IgD-negative memory B cell (primary cell): ENCODE measurements at regions not wholly inside any gene's neighbourhood (a gene's known extent, or its start where the extent isn't known, plus 50 kb on each side); places are given as distances from the start of the nearest gene placed in this dataset.
"Not testable (repeated sequence)": the region's sequence is repeated elsewhere in the genome, so short reads cannot be mapped to it uniquely, and the experiment has no call there.

Experiments
- H3K27ac Mint-ChIP-seq, 3 donors: one replicate each; pipeline ENCODE4 v1.8.0; 2020 to 2022; ENCODE audit warnings: mild to moderate bottlenecking in 3 of 3, mixed read lengths in 3 of 3, moderate library complexity in 1 of 3
- H3K27me3 Mint-ChIP-seq: one replicate; pipeline ENCODE4 v1.8.0; 2021; ENCODE audit warnings: mixed read lengths
- H3K36me3 Mint-ChIP-seq: one replicate; pipeline ENCODE4 v1.8.0; 2020; ENCODE audit warnings: mild to moderate bottlenecking, mixed read lengths
- H3K4me1 Mint-ChIP-seq, 3 donors: one replicate each; pipeline ENCODE4 v1.8.0; 2020 to 2022; ENCODE audit warnings: mixed read lengths in 3 of 3, mild to moderate bottlenecking in 1 of 3
- H3K4me3 Mint-ChIP-seq, 4 donors: one replicate each; pipeline ENCODE4 v1.8.0; 2020 to 2022; ENCODE audit warnings: mild to moderate bottlenecking in 4 of 4, mixed read lengths in 4 of 4, moderate library complexity in 3 of 4
- H3K9me3 Mint-ChIP-seq, 3 donors: one replicate each; pipeline ENCODE4 v1.8.0; 2020 to 2021; ENCODE audit warnings: mixed read lengths in 3 of 3, mild to moderate bottlenecking in 1 of 3

DNA sequence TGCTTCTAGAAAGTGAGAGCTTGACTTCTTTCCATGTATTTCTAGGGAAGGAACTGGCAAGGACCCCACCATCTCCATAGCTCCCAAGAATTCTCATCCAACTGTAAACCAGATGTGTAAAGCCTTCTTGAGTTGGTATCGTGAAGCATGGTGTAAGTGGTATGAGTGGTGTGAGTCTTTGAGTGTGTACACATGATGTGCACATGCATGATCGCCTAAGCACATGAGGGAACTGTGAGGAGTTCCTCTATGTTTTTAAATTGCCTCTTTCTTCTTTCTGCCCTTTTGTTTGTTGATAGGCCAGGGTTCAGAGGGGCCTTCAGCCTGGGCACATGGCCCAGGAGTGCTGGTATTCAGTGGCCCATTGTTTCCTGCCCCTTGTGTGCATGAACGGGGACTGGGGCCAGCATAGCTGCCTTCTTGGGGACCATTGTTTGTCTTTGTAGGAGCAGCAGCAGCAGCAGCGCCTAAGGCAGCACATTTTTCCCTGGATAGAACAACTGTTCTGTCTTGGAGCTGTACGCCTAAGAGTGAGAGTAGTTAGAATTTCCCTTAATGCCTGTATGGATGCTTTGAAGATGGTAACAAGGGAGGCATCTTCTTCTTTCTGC is 95.9 kb downstream of the SRGAP2 start:
- H3K27me3 Mint-ChIP-seq, H3K9me3 Mint-ChIP-seq, H3K4me1 Mint-ChIP-seq, H3K36me3 Mint-ChIP-seq, H3K27ac Mint-ChIP-seq, H3K4me3 Mint-ChIP-seq: not testable (repeated sequence)

- H3K27me3 Mint-ChIP-seq, H3K4me3 Mint-ChIP-seq, H3K27ac Mint-ChIP-seq, H3K9me3 Mint-ChIP-seq, H3K4me1 Mint-ChIP-seq, H3K36me3 Mint-ChIP-seq: not testable (repeated sequence)
Measured at GRCh38 chr1:206299942-206300341, 96.6 kb downstream of the SRGAP2 start.

DNA sequence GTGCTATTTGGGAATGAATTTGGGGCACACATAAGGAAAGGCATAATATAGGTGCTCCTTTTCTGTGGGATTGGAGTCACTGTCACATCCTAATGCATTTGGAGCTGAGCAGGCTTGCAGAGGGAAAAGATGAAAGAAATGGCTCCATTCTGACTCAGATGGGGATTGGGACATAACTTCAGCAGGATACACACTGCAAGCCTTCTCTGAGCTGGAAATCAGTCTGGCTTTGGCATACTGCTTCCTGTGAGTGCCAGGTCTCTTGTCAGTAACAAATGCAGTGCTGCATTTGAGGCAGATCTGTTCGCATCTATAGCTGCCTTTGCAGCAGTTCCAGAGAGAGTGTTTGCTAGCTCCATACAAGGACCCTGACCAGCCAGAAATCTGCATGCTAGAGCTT is 98.7 kb downstream of the SRGAP2 start:
- not testable (repeated sequence) for H3K9me3 Mint-ChIP-seq, H3K27ac Mint-ChIP-seq, H3K27me3 Mint-ChIP-seq, H3K4me1 Mint-ChIP-seq, H3K36me3 Mint-ChIP-seq, H3K4me3 Mint-ChIP-seq

GRCh38 chr1:206307442-206307841 is 104.1 kb downstream of the SRGAP2 start:
- not testable (repeated sequence) for H3K4me3 Mint-ChIP-seq, H3K27ac Mint-ChIP-seq, H3K36me3 Mint-ChIP-seq, H3K4me1 Mint-ChIP-seq, H3K9me3 Mint-ChIP-seq, H3K27me3 Mint-ChIP-seq

- H3K4me1 Mint-ChIP-seq, H3K9me3 Mint-ChIP-seq, H3K36me3 Mint-ChIP-seq, H3K4me3 Mint-ChIP-seq, H3K27me3 Mint-ChIP-seq, H3K27ac Mint-ChIP-seq: not testable (repeated sequence)
Measured at GRCh38 chr1:206310948-206311347, 107.6 kb downstream of the SRGAP2 start.

- not testable (repeated sequence) for H3K27ac Mint-ChIP-seq, H3K9me3 Mint-ChIP-seq, H3K4me1 Mint-ChIP-seq, H3K4me3 Mint-ChIP-seq, H3K27me3 Mint-ChIP-seq, H3K36me3 Mint-ChIP-seq
Measured at GRCh38 chr1:206311611-206312273, 108.4 kb downstream of the SRGAP2 start.

DNA sequence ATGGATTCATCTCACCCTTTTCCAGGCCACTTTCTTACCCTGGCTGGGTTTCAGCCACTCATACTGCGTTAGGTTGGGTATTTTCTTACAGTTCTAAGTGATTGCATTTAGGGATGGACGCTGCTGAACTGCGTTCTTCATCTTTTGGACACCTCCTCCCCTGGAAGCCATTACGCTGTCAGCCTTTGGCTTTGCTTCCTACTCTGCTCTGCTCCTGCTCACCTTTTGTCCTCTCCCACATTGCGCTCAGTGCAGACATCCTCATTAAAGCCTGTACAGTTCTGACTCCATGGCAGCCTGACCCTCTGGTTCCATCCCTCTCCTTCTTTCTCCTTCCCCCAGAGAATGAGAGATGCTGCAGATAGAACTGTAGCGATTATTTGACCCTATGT is 108.9 kb downstream of the SRGAP2 start:
- not testable (repeated sequence) for H3K4me1 Mint-ChIP-seq, H3K36me3 Mint-ChIP-seq, H3K4me3 Mint-ChIP-seq, H3K27ac Mint-ChIP-seq, H3K27me3 Mint-ChIP-seq, H3K9me3 Mint-ChIP-seq

GRCh38 chr1:206314951-206315636 is 111.8 kb downstream of the SRGAP2 start:
- H3K4me3 Mint-ChIP-seq, H3K9me3 Mint-ChIP-seq, H3K36me3 Mint-ChIP-seq, H3K4me1 Mint-ChIP-seq, H3K27ac Mint-ChIP-seq, H3K27me3 Mint-ChIP-seq: not testable (repeated sequence)

GRCh38 chr1:206316901-206317300 is 113.6 kb downstream of the SRGAP2 start:
- H3K27me3 Mint-ChIP-seq, H3K4me1 Mint-ChIP-seq, H3K9me3 Mint-ChIP-seq, H3K36me3 Mint-ChIP-seq, H3K4me3 Mint-ChIP-seq, H3K27ac Mint-ChIP-seq: not testable (repeated sequence)

GRCh38 chr1:206317878-206318514 is 114.7 kb downstream of the SRGAP2 start:
- not testable (repeated sequence) for H3K4me3 Mint-ChIP-seq, H3K36me3 Mint-ChIP-seq, H3K4me1 Mint-ChIP-seq, H3K27ac Mint-ChIP-seq, H3K9me3 Mint-ChIP-seq, H3K27me3 Mint-ChIP-seq

DNA sequence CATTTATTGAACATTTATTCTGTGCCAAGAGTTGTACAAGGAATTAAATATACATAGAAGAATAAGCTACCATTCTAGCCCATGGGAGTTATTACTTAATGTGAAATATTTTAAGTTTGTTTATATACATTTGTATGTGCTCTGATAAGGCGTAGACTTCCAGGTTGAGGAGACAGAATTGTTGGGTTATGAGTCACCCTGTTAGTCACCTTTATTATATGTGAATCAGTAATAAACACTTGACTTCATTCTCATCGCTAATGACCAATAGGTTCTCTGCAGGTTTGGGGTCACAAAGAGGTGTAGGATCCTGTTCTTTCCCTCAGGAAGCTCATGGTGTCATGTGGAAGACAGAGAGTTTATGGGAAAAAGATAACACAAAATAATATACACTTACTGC is 116.9 kb downstream of the SRGAP2 start:
- H3K4me3 Mint-ChIP-seq, H3K4me1 Mint-ChIP-seq, H3K36me3 Mint-ChIP-seq, H3K9me3 Mint-ChIP-seq, H3K27ac Mint-ChIP-seq, H3K27me3 Mint-ChIP-seq: not testable (repeated sequence)

DNA sequence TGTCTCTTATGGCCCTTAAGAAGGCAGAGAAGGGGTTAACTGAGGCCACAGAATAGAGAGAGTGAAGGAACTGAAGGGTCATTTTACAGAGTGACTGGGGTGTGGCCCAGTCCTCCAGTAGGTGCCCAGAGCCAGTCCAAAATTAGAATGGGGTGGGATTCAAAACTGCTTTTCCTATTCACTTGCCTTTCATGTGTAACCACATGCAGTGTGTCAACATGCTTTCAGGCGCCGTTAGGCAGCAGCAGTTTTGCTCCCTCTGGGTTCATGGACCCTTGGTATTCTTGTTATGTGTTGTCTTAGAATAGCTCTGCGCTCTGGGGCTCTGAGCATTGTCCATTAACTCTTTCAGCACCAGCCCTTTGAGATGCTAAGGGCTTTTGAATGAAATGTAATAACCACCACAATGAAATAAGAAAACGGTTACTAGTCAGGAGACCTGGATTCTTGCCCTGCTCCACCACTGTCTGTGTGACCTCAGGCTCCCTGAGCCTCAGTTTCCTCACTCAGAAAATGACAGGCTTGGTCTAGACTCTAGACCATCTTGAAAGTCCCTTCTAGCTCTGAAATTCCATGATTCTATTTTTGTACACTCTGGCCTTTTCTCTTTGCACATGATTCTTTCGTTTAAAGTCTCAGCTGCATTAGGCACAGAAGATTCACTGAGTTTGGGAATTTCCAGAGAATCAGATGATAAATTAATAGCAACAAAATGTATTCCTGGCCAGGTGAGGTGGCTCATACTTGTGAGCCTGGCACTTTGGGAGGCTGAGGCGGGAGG is 123.0 kb downstream of the SRGAP2 start:
- not testable (repeated sequence) for H3K27ac Mint-ChIP-seq

DNA sequence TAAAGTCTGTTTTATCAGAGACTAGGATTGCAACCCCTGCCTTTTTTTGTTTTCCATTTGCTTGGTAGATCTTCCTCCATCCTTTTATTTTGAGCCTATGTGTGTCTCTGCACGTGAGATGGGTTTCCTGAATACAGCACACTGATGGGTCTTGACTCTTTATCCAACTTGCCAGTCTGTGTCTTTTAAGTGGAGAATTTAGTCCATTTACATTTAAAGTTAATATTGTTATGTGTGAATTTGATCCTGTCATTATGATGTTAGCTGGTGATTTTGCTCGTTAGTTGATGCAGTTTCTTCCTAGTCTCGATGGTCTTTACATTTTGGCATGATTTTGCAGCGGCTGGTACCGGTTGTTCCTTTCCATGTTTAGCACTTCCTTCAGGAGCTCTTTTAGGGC is 128.3 kb downstream of the SRGAP2 start:
- H3K27me3 Mint-ChIP-seq, H3K9me3 Mint-ChIP-seq, H3K27ac Mint-ChIP-seq, H3K36me3 Mint-ChIP-seq, H3K4me1 Mint-ChIP-seq, H3K4me3 Mint-ChIP-seq: not testable (repeated sequence)

More for the DNA sequence above, 123.0 kb downstream of the SRGAP2 start:
- not testable (repeated sequence) for H3K4me1 Mint-ChIP-seq, H3K9me3 Mint-ChIP-seq, H3K4me3 Mint-ChIP-seq, H3K36me3 Mint-ChIP-seq, H3K27me3 Mint-ChIP-seq

- not testable (repeated sequence) for H3K27ac Mint-ChIP-seq, H3K4me1 Mint-ChIP-seq, H3K9me3 Mint-ChIP-seq, H3K27me3 Mint-ChIP-seq, H3K36me3 Mint-ChIP-seq, H3K4me3 Mint-ChIP-seq
Measured at GRCh38 chr1:206333316-206333715, 130.0 kb downstream of the SRGAP2 start.

GRCh38 chr1:206333897-206334296 is 130.6 kb downstream of the SRGAP2 start:
- not testable (repeated sequence) for H3K36me3 Mint-ChIP-seq, H3K27ac Mint-ChIP-seq, H3K4me1 Mint-ChIP-seq, H3K9me3 Mint-ChIP-seq, H3K4me3 Mint-ChIP-seq, H3K27me3 Mint-ChIP-seq
